H1 (cell line): ENCODE measurements at regions not wholly inside any gene's neighbourhood (a gene's known extent, or its start where the extent isn't known, plus 50 kb on each side); places are given as distances from the start of the nearest gene placed in this dataset.

ENCODE experiments used
- CTCF ChIA-PET: fragments of 300-600 bp; sonication (Branson Sonifier 250); formaldehyde crosslinking; loops from one replicate; lab custom pipeline; 2021; ENCODE audit not compliant: partially characterized antibody; lab: Charles Lee
- POLR2A ChIA-PET: fragments of 300-600 bp; sonication (Branson Sonifier 250); formaldehyde crosslinking; loops from one replicate; lab custom pipeline; 2021; ENCODE audit warnings: inconsistent platforms; ENCODE audit not compliant: partially characterized antibody; lab: Charles Lee
- DNase-seq, 2 experiments: peaks; one replicate each; pipeline versions ENCODE4 v3.0.0 to v3.0.0-alpha.2; 2010 to 2022; ENCODE audit warnings: low spot score in 2 of 2, low read depth in 1 of 2, mixed read lengths in 1 of 2
- FAIRE-seq: peaks from 2 replicates; lab custom pipeline; 2011; peaks lifted over from hg19 to GRCh38; lab: Jason Lieb, UNC
- H2AFZ ChIP-seq: 2 replicates; pipeline ENCODE4 v1.8.1; 2012; ENCODE audit warnings: low read length, inconsistent platforms
- H2AK5ac ChIP-seq: 2 replicates; pipeline ENCODE4 v1.6.1; 2013; ENCODE audit warnings: low read depth, low read length
- H2BK120ac ChIP-seq: replicated peaks from 2 replicates; pipeline ENCODE3; 2013; ENCODE audit warnings: low read depth, low read length, inconsistent platforms
- H2BK12ac ChIP-seq: 2 replicates; pipeline ENCODE4 v1.6.1; 2013; ENCODE audit warnings: low read depth, low read length
- H2BK15ac ChIP-seq: 2 replicates; pipeline ENCODE4 v1.6.1; 2013; ENCODE audit warnings: low read length
- H2BK20ac ChIP-seq: 2 replicates; pipeline ENCODE4 v1.6.1; 2013; ENCODE audit warnings: low read length
- H2BK5ac ChIP-seq: 2 replicates; pipeline ENCODE4 v1.6.1; 2013; ENCODE audit warnings: low read depth, low read length
- H3K14ac ChIP-seq: 2 replicates; pipeline ENCODE4 v1.6.1; 2013; ENCODE audit warnings: inconsistent platforms; ENCODE audit not compliant: insufficient read length
- H3K18ac ChIP-seq: 2 replicates; pipeline ENCODE4 v1.6.1; 2013; ENCODE audit warnings: low read length; ENCODE audit errors: extremely low read depth
- H3K23ac ChIP-seq: 2 replicates; pipeline ENCODE4 v1.6.1; 2013; ENCODE audit warnings: inconsistent platforms; ENCODE audit not compliant: insufficient read length
- H3K23me2 ChIP-seq: 2 replicates; pipeline ENCODE4 v1.6.1; 2013; ENCODE audit warnings: low read depth, low read length
- H3K27ac ChIP-seq: 2 replicates; pipeline ENCODE4 v1.6.1; 2011; ENCODE audit warnings: low read depth, low read length, inconsistent platforms
- H3K27me3 ChIP-seq, 4 experiments: replicated peaks in 1 of 4; 1 replicate in 1 of 4; 2 replicates in 3 of 4; pipeline versions ENCODE4 v1.6.1 to v1.8.1; 2011 to 2013; ENCODE audit warnings: low read length in 3 of 4, mild to moderate bottlenecking in 3 of 4, inconsistent platforms in 2 of 4, mixed read lengths in 2 of 4, moderate library complexity in 1 of 4; ENCODE audit not compliant: control insufficient read depth in 3 of 4, insufficient read depth in 3 of 4; ENCODE audit errors: extremely low read depth in 1 of 4
- H3K36me3 ChIP-seq, 4 experiments: 2 replicates each; pipeline versions ENCODE4 v1.6.1 to v1.8.1; 2011 to 2013; ENCODE audit warnings: mild to moderate bottlenecking in 4 of 4, low read length in 3 of 4, moderate library complexity in 2 of 4, control low read depth in 1 of 4, inconsistent platforms in 1 of 4; ENCODE audit not compliant: insufficient read depth in 4 of 4, control insufficient read depth in 2 of 4
- H3K4ac ChIP-seq: replicated peaks from 2 replicates; pipeline ENCODE3; 2013; ENCODE audit warnings: low read length, low read depth, mixed read lengths, inconsistent platforms; ENCODE audit not compliant: insufficient read length
- H3K4me1 ChIP-seq, 4 experiments: replicated peaks in 1 of 4; 1 replicate in 1 of 4; 2 replicates in 3 of 4; pipeline versions ENCODE4 v1.6.1 to v1.8.1; 2011 to 2013; ENCODE audit warnings: low read length in 3 of 4, inconsistent platforms in 2 of 4, mixed read lengths in 1 of 4; ENCODE audit not compliant: insufficient read depth in 4 of 4, control insufficient read depth in 3 of 4
- H3K4me2 ChIP-seq, 2 experiments: 2 replicates each; pipeline versions ENCODE4 v1.6.1 to v1.8.1; 2011 to 2013; ENCODE audit warnings: low read depth in 2 of 2, low read length in 2 of 2, control low read depth in 1 of 2, inconsistent platforms in 1 of 2, mild to moderate bottlenecking in 1 of 2; ENCODE audit not compliant: insufficient read depth in 1 of 2
- H3K4me3 ChIP-seq, 4 experiments: fragments of 200-600, 300-600 bp in 1 of 4; sonication (generic), shearing (Covaris generic), sonication (Bioruptor Twin) in 1 of 4; 2 replicates each; pipeline versions ENCODE4 v1.5.1 to v1.8.1; 2011 to 2016; ENCODE audit warnings: low read length in 4 of 4, low read depth in 3 of 4, control low read depth in 2 of 4, inconsistent platforms in 2 of 4, mild to moderate bottlenecking in 2 of 4, mixed read lengths in 1 of 4, moderate library complexity in 1 of 4; ENCODE audit not compliant: insufficient read depth in 2 of 4; ENCODE audit errors: extremely low read depth in 1 of 4
- H3K56ac ChIP-seq: replicated peaks from 2 replicates; pipeline ENCODE3; 2013; ENCODE audit warnings: low read depth, mild to moderate bottlenecking, mixed read lengths, low read length, inconsistent platforms; ENCODE audit not compliant: insufficient read length
- H3K79me1 ChIP-seq: 2 replicates; pipeline ENCODE4 v1.6.1; 2013; ENCODE audit warnings: low read depth, low read length, control low read depth
- H3K79me2 ChIP-seq, 2 experiments: 2 replicates each; pipeline versions ENCODE4 v1.6.1 to v1.8.1; 2012 to 2013; ENCODE audit warnings: low read length in 2 of 2, mild to moderate bottlenecking in 2 of 2, inconsistent platforms in 1 of 2; ENCODE audit not compliant: insufficient read depth in 2 of 2, control insufficient read depth in 1 of 2
- H3K9ac ChIP-seq, 4 experiments: replicated peaks in 1 of 4; 1 replicate in 1 of 4; 2 replicates in 3 of 4; pipeline versions ENCODE4 v1.6.1 to v1.8.1; 2011 to 2013; ENCODE audit warnings: low read depth in 3 of 4, low read length in 3 of 4, control low read depth in 2 of 4, mild to moderate bottlenecking in 2 of 4, moderate library complexity in 2 of 4, inconsistent platforms in 1 of 4; ENCODE audit errors: extremely low read depth in 1 of 4
- H3K9me3 ChIP-seq, 2 experiments: 2 replicates each; pipeline versions ENCODE4 v1.6.1 to v1.8.1; 2012 to 2013; ENCODE audit warnings: mild to moderate bottlenecking in 2 of 2, moderate library complexity in 2 of 2, control low read depth in 1 of 2, inconsistent platforms in 1 of 2, low read depth in 1 of 2, low read length in 1 of 2, mixed read lengths in 1 of 2; ENCODE audit not compliant: insufficient read depth in 2 of 2
- H4K20me1 ChIP-seq, 2 experiments: replicated peaks in 1 of 2; 2 replicates each; pipeline versions ENCODE3 to v1.8.1; 2011 to 2013; ENCODE audit warnings: inconsistent platforms in 2 of 2, low read length in 2 of 2, mild to moderate bottlenecking in 1 of 2; ENCODE audit not compliant: insufficient read depth in 2 of 2, control insufficient read depth in 1 of 2
- H4K5ac ChIP-seq: 2 replicates; pipeline ENCODE4 v1.6.1; 2013; ENCODE audit warnings: low read length, low read depth, mixed read lengths, inconsistent platforms; ENCODE audit not compliant: insufficient read length
- H4K8ac ChIP-seq: 2 replicates; pipeline ENCODE4 v1.8.0; 2013; ENCODE audit warnings: mild to moderate bottlenecking, moderate library complexity, low read length, inconsistent platforms; ENCODE audit not compliant: insufficient read depth; ENCODE audit errors: extremely low read depth
- H4K91ac ChIP-seq: replicated peaks from 2 replicates; pipeline ENCODE3; 2013; ENCODE audit warnings: low read length, mixed read lengths, inconsistent platforms; ENCODE audit not compliant: insufficient read length
- JUND ChIP-seq: IDR thresholded peaks from 2 replicates; pipeline ENCODE4 v1.6.1; 2011; ENCODE audit warnings: mild to moderate bottlenecking, improper control_type of control experiment, low read length
- NRF1 ChIP-seq: IDR thresholded peaks from 2 replicates; pipeline ENCODE4 v1.6.1; 2011; ENCODE audit warnings: mild to moderate bottlenecking, low read depth, low read length, improper control_type of control experiment
- RAD21 ChIP-seq, 2 experiments: IDR thresholded peaks in 1 of 2; conservative IDR thresholded peaks in 1 of 2; 2 replicates each; pipeline ENCODE4 v1.6.1; 2011; ENCODE audit warnings: low read depth in 2 of 2, low read length in 2 of 2, improper control_type of control experiment in 1 of 2, inconsistent platforms in 1 of 2, mild to moderate bottlenecking in 1 of 2, moderate library complexity in 1 of 2
- RXRA ChIP-seq: IDR thresholded peaks from 2 replicates; pipeline ENCODE4 v1.6.1; 2011; ENCODE audit warnings: low read depth, mild to moderate bottlenecking, low read length, moderate library complexity; ENCODE audit not compliant: insufficient read depth
- SRF ChIP-seq: IDR thresholded peaks from 2 replicates; pipeline ENCODE4 v1.6.1; 2011; ENCODE audit warnings: mild to moderate bottlenecking, low read depth, low read length, moderate library complexity
- TCF12 ChIP-seq: IDR thresholded peaks from 2 replicates; pipeline ENCODE4 v1.6.1; 2011; ENCODE audit warnings: low read depth, mild to moderate bottlenecking, low read length
- TF ChIP-seq, protein P1 (sequence below): IDR thresholded peaks from 2 replicates; pipeline ENCODE4 v1.6.1; 2012; ENCODE audit warnings: low read length, inconsistent platforms

DNA sequence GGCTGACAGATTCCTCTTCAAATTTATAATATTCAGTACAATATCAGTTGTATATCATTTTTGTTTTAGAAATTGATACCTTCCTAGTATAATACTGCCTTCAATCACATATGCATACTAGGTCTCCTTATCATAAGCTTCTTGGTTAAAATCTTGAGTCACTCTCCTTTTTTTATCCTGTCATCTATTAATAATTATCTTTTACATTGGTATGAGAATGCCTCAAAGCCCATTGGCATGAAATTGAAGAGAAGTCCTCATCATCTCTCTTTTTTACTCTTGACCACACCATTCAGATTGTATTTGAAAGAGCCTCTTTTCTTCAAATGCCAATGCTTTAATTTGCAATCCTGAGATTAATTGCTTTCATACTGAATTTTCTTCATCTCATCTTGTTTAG lies 810.3 kb downstream of the BRINP1 start:
- no peak overlapping the region for H4K91ac ChIP-seq
- no peaks in the 10 kb centered on the region for H3K79me1 ChIP-seq
- H3K9me3 ChIP-seq: no peaks in the 10 kb centered on the region
- no peak overlapping the region for H3K14ac ChIP-seq
- TF ChIP-seq, protein P1, sequence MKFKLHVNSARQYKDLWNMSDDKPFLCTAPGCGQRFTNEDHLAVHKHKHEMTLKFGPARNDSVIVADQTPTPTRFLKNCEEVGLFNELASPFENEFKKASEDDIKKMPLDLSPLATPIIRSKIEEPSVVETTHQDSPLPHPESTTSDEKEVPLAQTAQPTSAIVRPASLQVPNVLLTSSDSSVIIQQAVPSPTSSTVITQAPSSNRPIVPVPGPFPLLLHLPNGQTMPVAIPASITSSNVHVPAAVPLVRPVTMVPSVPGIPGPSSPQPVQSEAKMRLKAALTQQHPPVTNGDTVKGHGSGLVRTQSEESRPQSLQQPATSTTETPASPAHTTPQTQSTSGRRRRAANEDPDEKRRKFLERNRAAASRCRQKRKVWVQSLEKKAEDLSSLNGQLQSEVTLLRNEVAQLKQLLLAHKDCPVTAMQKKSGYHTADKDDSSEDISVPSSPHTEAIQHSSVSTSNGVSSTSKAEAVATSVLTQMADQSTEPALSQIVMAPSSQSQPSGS: no peak
- TF ChIP-seq JUND (no peak), SRF (no peak), RAD21 (IDR thresholded peaks at IDR 0.05 in 1 of 2, conservative IDR thresholded peaks at IDR 0.05 in 1 of 2; ENCODE audit: low read depth in 2 of 2, low read length in 2 of 2) (no peak), NRF1 (no peak), RXRA (no peak), TCF12 (no peak)
- H3K18ac ChIP-seq: no peak overlapping the region
- H3K27ac ChIP-seq: no peak overlapping the region
- ChIA-PET POLR2A (no interaction called here), CTCF (no interaction called here)
- H3K79me2 ChIP-seq: no peaks in the 10 kb centered on the region
- no peak overlapping the region for H2BK12ac ChIP-seq
- no peaks in the 10 kb centered on the region for H3K23me2 ChIP-seq
- H4K20me1 ChIP-seq: no peaks in the 10 kb centered on the region
- no peak overlapping the region for H2BK20ac ChIP-seq
- no peak for FAIRE-seq
- no peak overlapping the region for H3K4ac ChIP-seq
- no peak overlapping the region for H2AFZ ChIP-seq
- no peak overlapping the region for H2AK5ac ChIP-seq
- no peak overlapping the region for H4K5ac ChIP-seq
- no peak overlapping the region for H2BK5ac ChIP-seq
- H3K4me3 ChIP-seq: no peak overlapping the region
- H3K9ac ChIP-seq: no peak overlapping the region
- no peak overlapping the region for H4K8ac ChIP-seq
- no peaks in the 10 kb centered on the region for H3K27me3 ChIP-seq
- no peaks in the 10 kb centered on the region for H3K36me3 ChIP-seq
- no peak overlapping the region for H3K4me2 ChIP-seq
- H2BK120ac ChIP-seq: no peak overlapping the region
- no peaks in the 10 kb centered on the region for H3K4me1 ChIP-seq
- H2BK15ac ChIP-seq: no peak overlapping the region
- H3K23ac ChIP-seq: no peak overlapping the region
- no peak for DNase-seq
- H3K56ac ChIP-seq: no peak overlapping the region
